Epidermal melanocyte (primary cell): ENCODE measurements at regions not wholly inside any gene's neighbourhood (a gene's known extent, or its start where the extent isn't known, plus 50 kb on each side); places are given as distances from the start of the nearest gene placed in this dataset.

Source experiments
- DNase-seq: peaks from one replicate; pipeline ENCODE4 v3.0.0; 2011; ENCODE audit warnings: low spot score; ENCODE audit not compliant: insufficient read length

GRCh38 chr22:25350551-25350971, 131.1 kb downstream of the CRYBB2 start:
- no peak for DNase-seq

- no peak for DNase-seq
Measured at GRCh38 chr22:25351631-25352293, 132.3 kb downstream of the CRYBB2 start.

- DNase-seq = no peak
Measured at GRCh38 chr22:25352294-25352680, 132.8 kb downstream of the CRYBB2 start.

- DNase-seq = no peak
Measured at GRCh38 chr22:25353516-25354445, 134.3 kb downstream of the CRYBB2 start.

- DNase-seq = no peak
Measured at GRCh38 chr22:25354456-25354855, 135.0 kb downstream of the CRYBB2 start.

GRCh38 chr22:25357132-25357455, 137.7 kb downstream of the CRYBB2 start:
- DNase-seq = no peak

- no peak for DNase-seq
Measured at GRCh38 chr22:25357606-25358420, 138.4 kb downstream of the CRYBB2 start.

- DNase-seq = no peak
Measured at GRCh38 chr22:25358421-25359170, 139.2 kb downstream of the CRYBB2 start.

- no peak for DNase-seq
Measured at GRCh38 chr22:25359601-25360261, 140.3 kb downstream of the CRYBB2 start.

GRCh38 chr22:25360411-25360810, 141.0 kb downstream of the CRYBB2 start:
- DNase-seq = no peak

- no peak for DNase-seq
Measured at GRCh38 chr22:25360891-25361645, 141.6 kb downstream of the CRYBB2 start.

- DNase-seq = no peak
Measured at GRCh38 chr22:25361899-25362214, 142.4 kb downstream of the CRYBB2 start.

- peak; percentile 85 for DNase-seq
Measured at GRCh38 chr22:25362215-25362882, 142.9 kb downstream of the CRYBB2 start.

GRCh38 chr22:25362883-25363240, 143.4 kb downstream of the CRYBB2 start:
- DNase-seq = no peak

GRCh38 chr22:25363474-25363873, 144.0 kb downstream of the CRYBB2 start:
- no peak for DNase-seq

- no peak for DNase-seq
Measured at GRCh38 chr22:25364281-25364680, 144.8 kb downstream of the CRYBB2 start.

- no peak for DNase-seq
Measured at GRCh38 chr22:25364736-25365241, 145.3 kb downstream of the CRYBB2 start.

- DNase-seq = no peak
Measured at GRCh38 chr22:25365491-25366261, 146.2 kb downstream of the CRYBB2 start.

GRCh38 chr22:25366408-25366807, 147.0 kb downstream of the CRYBB2 start:
- DNase-seq = no peak
